Gastroesophageal sphincter (tissue), 3 donors: ENCODE measurements at regions not wholly inside any gene's neighbourhood (a gene's known extent, or its start where the extent isn't known, plus 50 kb on each side); places are given as distances from the start of the nearest gene placed in this dataset.

Experiments used
- CTCF ChIP-seq, 4 experiments: fragments of 200-600 bp in 2 of 4; fragments of 450-650 bp in 2 of 4; sonication (generic) in 1 of 4; IDR thresholded peaks; one replicate each; pipeline ENCODE4 v1.5.1; 2017 to 2019; ENCODE audit warnings: antibody characterized with exemption in 4 of 4, mild to moderate bottlenecking in 2 of 4, moderate library complexity in 2 of 4
- EP300 ChIP-seq: sonication (generic); formaldehyde crosslinking; IDR thresholded peaks from one replicate; pipeline ENCODE4 v1.6.1; 2017; ENCODE audit warnings: antibody characterized with exemption, mild to moderate bottlenecking
- POLR2A ChIP-seq, 2 donors: fragments of 450-650 bp; IDR thresholded peaks; one replicate each; pipeline ENCODE4 v1.6.1; 2017; ENCODE audit warnings: antibody characterized with exemption in 2 of 2, mild to moderate bottlenecking in 2 of 2, moderate library complexity in 1 of 2
- POLR2AphosphoS5 ChIP-seq: sonication (generic); formaldehyde crosslinking; IDR thresholded peaks from one replicate; pipeline ENCODE4 v1.6.1; 2017; ENCODE audit warnings: antibody characterized with exemption

DNA sequence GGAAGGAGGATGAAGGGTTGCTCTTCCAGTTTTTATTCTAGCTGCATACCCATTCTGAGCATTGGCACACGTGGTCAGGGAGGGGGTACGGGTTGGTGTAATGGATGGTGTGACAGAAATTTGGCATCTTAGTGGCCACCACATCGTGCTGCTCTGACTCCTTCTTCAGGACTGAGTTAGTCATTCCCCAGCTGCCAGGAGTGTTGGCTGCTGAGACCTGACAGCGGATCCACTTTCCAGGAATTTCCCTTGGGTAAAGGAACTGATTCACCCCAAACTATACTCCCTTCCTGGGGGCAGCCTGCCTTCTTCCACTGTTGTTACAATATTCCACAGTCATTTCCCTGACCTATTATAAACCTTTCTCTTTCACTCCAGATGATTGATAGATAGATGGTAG is 595.5 kb upstream of the KLHL1 start:
- TF ChIP-seq CTCF (IDR thresholded peaks at IDR 0.05): no peak
- TF ChIP-seq EP300: no peak
- TF ChIP-seq POLR2A (IDR thresholded peaks at IDR 0.05): no peak
- no peak for TF ChIP-seq POLR2AphosphoS5
